ENCODE measurements at regions not wholly inside any gene's neighbourhood (a gene's known extent, or its start where the extent isn't known, plus 50 kb on each side); places are given as distances from the start of the nearest gene placed in this dataset.

DNA sequence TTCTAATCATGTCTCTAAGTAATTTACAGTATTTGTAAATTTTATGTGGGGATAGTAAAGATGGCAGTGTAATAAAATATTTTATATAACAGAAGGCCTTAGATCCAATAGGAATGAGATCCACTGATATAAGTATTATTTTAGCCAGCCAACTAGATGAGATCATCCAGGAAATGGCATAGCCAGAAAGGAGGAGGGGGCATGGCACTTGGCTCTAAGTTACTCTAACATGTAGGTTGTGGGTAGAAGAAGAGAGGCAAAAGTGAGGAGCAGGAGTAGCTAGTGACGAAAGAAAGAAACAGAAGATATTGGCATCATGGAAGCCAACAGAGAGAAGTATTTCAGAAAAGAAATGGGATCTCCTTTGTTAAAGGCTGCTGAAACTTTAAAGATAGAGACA, 426.1 kb downstream of the PTPRC start:
- Histone ChIP-seq H2AFZ (ENCODE audit: low read depth, low read length) (no peak overlapping the region), H3K9ac (ENCODE audit: low read length) (no peak overlapping the region), H4K91ac (ENCODE audit: low read length) (no peak overlapping the region), H3K79me1 (replicated peaks; ENCODE audit: low read length, poor library complexity, severe bottlenecking) (no peaks in the 10 kb centered on the region), H3K4ac (ENCODE audit: low read depth in 1 of 2, low read length in 2 of 2) (no peak overlapping the region), H2BK5ac (ENCODE audit: low read depth, low read length, poor library complexity, severe bottlenecking) (no peak overlapping the region), H3K14ac (ENCODE audit: low read length in 2 of 2) (no peak overlapping the region), H4K8ac (ENCODE audit: low read length) (no peak overlapping the region), H3K23ac (ENCODE audit: low read length in 2 of 2) (no peak overlapping the region), H3K18ac (ENCODE audit: low read depth in 1 of 2, low read length in 2 of 2) (peak overlapping the region in 1 of 2 experiments; percentile 34), H3K27me3 (ENCODE audit: control insufficient read depth in 1 of 2, insufficient read depth in 1 of 2, low read length in 2 of 2) (no peaks in the 10 kb centered on the region), H2BK15ac (ENCODE audit: low read depth, poor library complexity, severe bottlenecking) (no peak overlapping the region), H3K4me3 (ENCODE audit: insufficient read depth in 1 of 2, low read depth in 1 of 2, low read length in 2 of 2) (no peak overlapping the region), H2BK12ac (ENCODE audit: low read length in 2 of 2) (no peak overlapping the region), H3K27ac (ENCODE audit: low read length, poor library complexity, severe bottlenecking) (no peak overlapping the region), H3K4me1 (ENCODE audit: control insufficient read depth, insufficient read depth, low read depth, low read length) (no peaks in the 10 kb centered on the region), H3K36me3 (ENCODE audit: control insufficient read depth in 1 of 2, insufficient read depth in 2 of 2, low read depth in 1 of 2, low read length in 2 of 2) (no peaks in the 10 kb centered on the region), H2BK120ac (ENCODE audit: low read depth, low read length) (no peak overlapping the region), H3K4me2 (ENCODE audit: low read length, poor library complexity, severe bottlenecking) (no peak overlapping the region), H3K9me3 (ENCODE audit: control insufficient read depth, low read length) (no peaks in the 10 kb centered on the region), H2AK5ac (ENCODE audit: low read length, severe bottlenecking) (no peak overlapping the region)
- no peak for DNase-seq
- 97% methylated on average over 1 of the region's 1 CpG for WGBS

DNA sequence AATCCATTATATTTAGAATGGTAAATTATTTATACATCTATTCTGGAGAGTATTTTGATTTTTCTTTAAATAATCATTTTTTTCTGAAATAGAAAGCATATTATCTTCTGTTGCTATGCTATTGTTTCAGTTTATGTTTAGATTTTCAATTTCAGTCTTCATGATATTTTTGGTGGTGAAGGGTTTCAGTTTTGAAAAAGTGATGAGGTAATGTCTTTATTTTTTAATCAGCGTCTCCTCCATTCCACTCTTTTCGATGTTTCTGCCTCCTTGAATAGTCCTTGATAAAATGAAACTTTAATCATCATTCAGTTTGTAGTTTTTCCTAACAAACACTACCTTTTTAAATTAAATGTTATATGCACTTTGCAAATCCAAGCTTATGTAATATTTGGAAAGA, 428.6 kb downstream of the PTPRC start:
- H3K36me3 ChIP-seq (ENCODE audit: control insufficient read depth in 1 of 2, insufficient read depth in 2 of 2, low read depth in 1 of 2, low read length in 2 of 2): no peaks in the 10 kb centered on the region
- H2AK5ac ChIP-seq (ENCODE audit: low read length, severe bottlenecking): no peak overlapping the region
- H3K27ac ChIP-seq (ENCODE audit: low read length, poor library complexity, severe bottlenecking): no peak overlapping the region
- no peak overlapping the region for H3K4me2 ChIP-seq (ENCODE audit: low read length, poor library complexity, severe bottlenecking)
- H3K4ac ChIP-seq (ENCODE audit: low read depth in 1 of 2, low read length in 2 of 2): no peak overlapping the region
- no peak overlapping the region for H3K9ac ChIP-seq (ENCODE audit: low read length)
- no peaks in the 10 kb centered on the region for H3K79me1 ChIP-seq (replicated peaks; ENCODE audit: low read length, poor library complexity, severe bottlenecking)
- no peak overlapping the region for H2AFZ ChIP-seq (ENCODE audit: low read depth, low read length)
- no peak overlapping the region for H2BK12ac ChIP-seq (ENCODE audit: low read length in 2 of 2)
- no peaks in the 10 kb centered on the region for H3K9me3 ChIP-seq (ENCODE audit: control insufficient read depth, low read length)
- no peak overlapping the region for H4K8ac ChIP-seq (ENCODE audit: low read length)
- no CpG with 5 or more reads among the region's 2 CpGs for WGBS
- H3K4me3 ChIP-seq (ENCODE audit: insufficient read depth in 1 of 2, low read depth in 1 of 2, low read length in 2 of 2): no peak overlapping the region
- H3K23ac ChIP-seq (ENCODE audit: low read length in 2 of 2): no peak overlapping the region
- no peak overlapping the region for H2BK120ac ChIP-seq (ENCODE audit: low read depth, low read length)
- H3K14ac ChIP-seq (ENCODE audit: low read length in 2 of 2): no peak overlapping the region
- no peak for DNase-seq
- H2BK5ac ChIP-seq (ENCODE audit: low read depth, low read length, poor library complexity, severe bottlenecking): no peak overlapping the region
- H4K91ac ChIP-seq (ENCODE audit: low read length): no peak overlapping the region
- no peak overlapping the region for H2BK15ac ChIP-seq (ENCODE audit: low read depth, poor library complexity, severe bottlenecking)
- no peaks in the 10 kb centered on the region for H3K27me3 ChIP-seq (ENCODE audit: control insufficient read depth in 1 of 2, insufficient read depth in 1 of 2, low read length in 2 of 2)
- H3K18ac ChIP-seq (ENCODE audit: low read depth in 1 of 2, low read length in 2 of 2): no peak overlapping the region
- no peaks in the 10 kb centered on the region for H3K4me1 ChIP-seq (ENCODE audit: control insufficient read depth, insufficient read depth, low read depth, low read length)

DNA sequence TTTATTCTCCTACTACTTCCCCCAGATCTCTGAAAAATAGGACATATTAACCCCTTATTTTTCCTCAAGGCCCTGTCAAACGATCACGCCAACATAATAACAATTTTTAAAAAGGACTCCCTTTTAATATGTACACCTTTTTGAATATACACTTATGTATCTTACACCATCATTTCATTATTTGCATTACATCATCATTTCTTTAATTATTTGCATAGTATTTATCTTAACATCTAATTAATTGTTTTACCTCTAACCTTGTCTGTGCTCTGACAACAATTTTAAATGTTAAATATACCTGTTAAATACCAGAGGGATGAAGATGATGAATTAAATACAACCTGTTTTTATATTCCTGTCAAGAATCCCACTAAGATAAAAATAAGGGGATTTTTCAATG, 432.2 kb downstream of the PTPRC start:
- Histone ChIP-seq H3K9me3 (ENCODE audit: control insufficient read depth, low read length) (no peaks in the 10 kb centered on the region), H3K27me3 (ENCODE audit: control insufficient read depth in 1 of 2, insufficient read depth in 1 of 2, low read length in 2 of 2) (no peaks in the 10 kb centered on the region), H3K79me1 (replicated peaks; ENCODE audit: low read length, poor library complexity, severe bottlenecking) (no peaks in the 10 kb centered on the region), H3K18ac (ENCODE audit: low read depth in 1 of 2, low read length in 2 of 2) (no peak overlapping the region), H2BK15ac (ENCODE audit: low read depth, poor library complexity, severe bottlenecking) (no peak overlapping the region), H4K8ac (ENCODE audit: low read length) (no peak overlapping the region), H3K36me3 (ENCODE audit: control insufficient read depth in 1 of 2, insufficient read depth in 2 of 2, low read depth in 1 of 2, low read length in 2 of 2) (no peaks in the 10 kb centered on the region), H3K23ac (ENCODE audit: low read length in 2 of 2) (no peak overlapping the region), H2BK5ac (ENCODE audit: low read depth, low read length, poor library complexity, severe bottlenecking) (no peak overlapping the region), H2BK12ac (ENCODE audit: low read length in 2 of 2) (no peak overlapping the region), H2AFZ (ENCODE audit: low read depth, low read length) (no peak overlapping the region), H3K4ac (ENCODE audit: low read depth in 1 of 2, low read length in 2 of 2) (no peak overlapping the region), H3K9ac (ENCODE audit: low read length) (no peak overlapping the region), H4K91ac (ENCODE audit: low read length) (no peak overlapping the region), H2AK5ac (ENCODE audit: low read length, severe bottlenecking) (no peak overlapping the region), H3K4me2 (ENCODE audit: low read length, poor library complexity, severe bottlenecking) (no peak overlapping the region), H3K14ac (ENCODE audit: low read length in 2 of 2) (no peak overlapping the region), H3K27ac (ENCODE audit: low read length, poor library complexity, severe bottlenecking) (no peak overlapping the region), H2BK120ac (ENCODE audit: low read depth, low read length) (no peak overlapping the region), H3K4me3 (ENCODE audit: insufficient read depth in 1 of 2, low read depth in 1 of 2, low read length in 2 of 2) (no peak overlapping the region), H3K4me1 (ENCODE audit: control insufficient read depth, insufficient read depth, low read depth, low read length) (no peaks in the 10 kb centered on the region)
- no peak for DNase-seq
- 95% methylated on average over 2 of the region's 2 CpGs for WGBS

DNA sequence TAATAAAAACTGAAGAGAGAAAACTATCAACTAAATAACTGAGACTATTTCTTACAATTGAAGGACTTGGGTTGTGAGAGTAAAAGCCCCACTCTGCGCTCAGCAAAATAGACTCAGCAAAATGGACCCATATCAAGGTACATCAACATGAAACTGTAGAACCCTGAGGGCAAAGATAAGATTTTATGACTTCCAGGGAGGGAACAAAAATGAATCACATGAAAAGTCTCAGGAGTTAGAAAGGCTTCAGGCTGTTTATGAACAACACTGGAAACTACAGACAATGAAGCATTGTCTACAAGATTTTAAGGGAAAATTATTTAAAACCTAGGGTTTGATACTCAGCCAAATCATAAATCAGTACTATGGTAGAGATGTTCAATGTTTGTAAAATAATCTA, 434.3 kb downstream of the PTPRC start:
- Histone ChIP-seq H3K18ac (ENCODE audit: low read depth in 1 of 2, low read length in 2 of 2) (no peak overlapping the region), H3K36me3 (ENCODE audit: control insufficient read depth in 1 of 2, insufficient read depth in 2 of 2, low read depth in 1 of 2, low read length in 2 of 2) (no peaks in the 10 kb centered on the region), H3K4me2 (ENCODE audit: low read length, poor library complexity, severe bottlenecking) (no peak overlapping the region), H2BK12ac (ENCODE audit: low read length in 2 of 2) (no peak overlapping the region), H2BK5ac (ENCODE audit: low read depth, low read length, poor library complexity, severe bottlenecking) (no peak overlapping the region), H3K9ac (ENCODE audit: low read length) (no peak overlapping the region), H3K27ac (ENCODE audit: low read length, poor library complexity, severe bottlenecking) (no peak overlapping the region), H2BK15ac (ENCODE audit: low read depth, poor library complexity, severe bottlenecking) (no peak overlapping the region), H3K27me3 (ENCODE audit: control insufficient read depth in 1 of 2, insufficient read depth in 1 of 2, low read length in 2 of 2) (no peaks in the 10 kb centered on the region), H3K4me1 (ENCODE audit: control insufficient read depth, insufficient read depth, low read depth, low read length) (no peaks in the 10 kb centered on the region), H3K79me1 (replicated peaks; ENCODE audit: low read length, poor library complexity, severe bottlenecking) (no peaks in the 10 kb centered on the region), H3K4me3 (ENCODE audit: insufficient read depth in 1 of 2, low read depth in 1 of 2, low read length in 2 of 2) (no peak overlapping the region), H2BK120ac (ENCODE audit: low read depth, low read length) (no peak overlapping the region), H3K4ac (ENCODE audit: low read depth in 1 of 2, low read length in 2 of 2) (no peak overlapping the region), H4K8ac (ENCODE audit: low read length) (no peak overlapping the region), H3K23ac (ENCODE audit: low read length in 2 of 2) (no peak overlapping the region), H3K14ac (ENCODE audit: low read length in 2 of 2) (no peak overlapping the region), H2AK5ac (ENCODE audit: low read length, severe bottlenecking) (no peak overlapping the region), H4K91ac (ENCODE audit: low read length) (no peak overlapping the region), H2AFZ (ENCODE audit: low read depth, low read length) (no peak overlapping the region), H3K9me3 (ENCODE audit: control insufficient read depth, low read length) (no peaks in the 10 kb centered on the region)
- no CpG with 5 or more reads among the region's 1 CpG for WGBS
- DNase-seq: no peak

Data from mesenchymal stem cell (in vitro differentiated cells and primary cell).